Stromal cell of bone marrow (primary cell): ENCODE measurements at regions not wholly inside any gene's neighbourhood (a gene's known extent, or its start where the extent isn't known, plus 50 kb on each side); places are given as distances from the start of the nearest gene placed in this dataset.

Source experiments
- DNase-seq: peaks from one replicate; pipeline ENCODE4 v3.0.0-alpha.2; 2012; ENCODE audit warnings: low read depth

DNA sequence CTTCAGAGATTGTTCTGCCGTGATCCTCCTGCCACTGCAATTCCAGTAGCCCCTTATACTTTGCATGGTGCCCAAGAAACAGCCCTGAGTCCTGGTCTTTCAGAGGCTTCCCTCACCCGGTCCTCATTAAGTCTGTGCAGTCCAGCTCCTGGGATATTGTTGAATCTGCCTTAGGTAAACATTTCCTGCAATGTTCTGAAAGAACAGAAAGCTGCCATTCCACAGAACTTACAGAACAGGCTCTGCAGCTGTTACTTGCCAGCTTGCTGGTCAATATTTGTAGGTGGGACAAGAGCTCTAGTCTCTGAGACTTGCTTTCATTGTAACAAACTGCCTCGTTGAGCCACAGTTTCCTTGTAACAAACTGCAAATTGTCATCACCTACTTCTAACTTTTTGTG, 115.0 kb upstream of the KIF5B start:
- DNase-seq = no peak

DNA sequence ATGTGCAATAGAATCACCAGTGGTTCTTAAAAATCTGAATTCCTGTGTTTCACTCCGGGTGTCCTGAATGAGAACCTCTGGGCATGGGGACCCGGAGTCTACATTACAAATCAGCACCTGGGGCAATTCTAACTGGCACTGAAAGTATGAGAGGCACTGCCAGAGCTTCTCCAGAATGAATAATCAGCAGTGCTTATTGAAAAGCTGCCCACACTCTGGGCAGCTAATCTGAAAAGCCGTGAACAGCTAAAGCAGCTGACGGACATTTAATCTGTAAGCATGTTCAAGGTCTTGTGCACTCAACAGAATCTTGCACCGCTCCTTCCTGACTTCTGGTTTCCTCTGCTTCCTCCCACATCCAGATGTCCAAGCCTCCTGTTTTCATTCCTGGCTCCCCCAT, 113.3 kb upstream of the KIF5B start:
- DNase-seq = no peak

DNA sequence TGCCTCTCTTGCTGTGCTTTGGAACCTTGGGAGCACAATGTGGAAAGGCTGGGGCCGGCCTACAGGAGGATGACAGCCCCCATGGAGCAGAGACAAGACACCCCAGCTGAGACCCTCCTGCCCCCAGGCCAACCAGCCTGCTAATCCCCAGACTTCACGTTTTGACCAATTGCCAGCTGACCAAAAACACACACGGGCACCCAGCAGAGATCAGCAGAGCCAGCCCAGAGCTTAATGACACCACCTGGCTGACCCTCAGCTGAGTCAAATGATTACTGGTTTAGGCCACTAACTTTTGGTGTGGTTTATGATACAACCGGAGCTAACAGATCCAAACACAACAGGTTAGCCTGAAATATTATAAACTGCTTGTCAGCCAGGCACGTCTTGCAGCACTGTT, 111.2 kb upstream of the KIF5B start:
- no peak for DNase-seq

- DNase-seq = no peak
Observed at GRCh38 chr10:32166365-32166764, 110.1 kb upstream of the KIF5B start.

DNA sequence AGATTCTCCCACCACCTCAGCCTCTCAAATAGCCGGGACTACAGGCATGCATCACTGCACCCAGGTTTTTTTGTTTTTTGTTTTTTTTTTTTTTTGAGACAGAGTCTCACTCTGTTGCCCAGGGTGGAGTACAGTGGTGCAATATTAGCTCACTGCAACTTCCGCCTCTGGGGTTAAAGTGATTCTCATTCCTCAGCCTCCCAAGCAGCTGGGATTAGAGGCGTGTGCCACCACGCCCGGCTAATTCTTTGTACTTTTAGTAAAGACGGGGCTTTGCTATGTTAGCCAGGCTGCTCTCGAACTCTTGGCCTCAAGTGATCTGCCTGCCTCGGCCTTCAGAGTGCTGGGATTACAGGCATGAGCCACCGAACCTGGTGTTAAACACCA, 107.5 kb upstream of the KIF5B start:
- DNase-seq = no peak

- DNase-seq = no peak
Observed at GRCh38 chr10:32163071-32163761, 107.0 kb upstream of the KIF5B start.

- DNase-seq = no peak
Observed at GRCh38 chr10:32161586-32161985, 105.4 kb upstream of the KIF5B start.

DNA sequence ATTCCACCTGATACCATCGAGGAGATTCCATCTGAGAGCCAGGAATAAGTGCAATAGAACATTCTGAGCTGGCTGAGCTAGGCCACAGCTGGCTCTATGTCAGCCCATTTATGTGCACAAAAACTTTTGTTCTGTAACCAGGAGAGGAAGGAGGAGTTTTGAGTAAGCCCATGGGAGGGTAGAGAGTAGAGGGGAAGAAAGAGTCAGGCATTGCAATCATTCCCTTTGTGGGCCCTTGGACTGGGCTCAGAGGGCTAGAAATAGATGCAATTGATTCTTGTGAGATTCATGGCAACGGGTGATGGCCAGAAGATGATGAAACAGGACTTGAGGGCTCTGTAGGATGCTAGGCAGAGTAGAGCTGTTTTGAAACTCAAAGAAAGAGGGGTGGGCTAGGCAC, 104.6 kb upstream of the KIF5B start:
- DNase-seq = no peak

DNA sequence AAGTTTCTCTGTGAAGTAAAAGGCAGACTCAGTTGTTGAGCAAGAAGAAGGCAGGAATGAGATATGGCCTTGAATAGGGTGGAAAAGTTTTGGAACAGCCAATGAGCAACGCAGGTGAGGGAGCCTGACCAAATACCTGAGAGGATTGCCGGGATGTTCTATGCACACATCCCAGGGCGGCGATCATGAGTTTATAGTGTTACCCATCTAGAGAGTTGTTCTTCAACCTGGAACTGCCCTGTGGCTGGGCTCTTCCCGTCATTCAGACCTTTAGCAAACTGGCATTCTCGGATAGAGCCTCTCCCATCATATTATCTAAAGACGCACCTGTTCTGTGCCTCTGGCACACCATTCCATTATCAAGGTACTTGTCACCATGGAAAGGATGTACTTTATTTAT, 103.0 kb upstream of the KIF5B start:
- DNase-seq = no peak

DNA sequence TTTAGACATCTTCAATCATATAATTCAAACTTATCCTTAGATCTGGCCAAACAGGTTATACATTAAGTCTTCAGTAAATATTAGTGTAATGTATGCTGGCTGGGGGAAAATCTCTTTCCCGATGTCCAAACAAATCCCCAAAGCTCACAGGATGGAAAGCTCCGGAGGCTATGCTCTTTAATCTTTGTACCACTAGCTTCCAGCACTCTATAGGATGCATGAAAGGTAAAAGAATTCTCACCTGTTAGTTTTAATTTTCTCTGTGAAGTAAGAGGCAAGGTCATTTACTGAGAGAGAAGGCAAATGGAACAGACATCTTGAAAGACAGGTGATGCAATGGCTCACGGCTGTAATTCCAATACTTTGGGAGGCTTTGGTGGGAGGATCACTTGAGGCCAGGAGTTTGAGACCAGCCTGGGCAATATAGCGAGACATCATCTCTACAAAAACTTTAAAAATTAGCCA, 99.8 kb upstream of the KIF5B start:
- DNase-seq = no peak

- peak; percentile 78 for DNase-seq
Observed at GRCh38 chr10:32155075-32155516, 98.9 kb upstream of the KIF5B start.

DNA sequence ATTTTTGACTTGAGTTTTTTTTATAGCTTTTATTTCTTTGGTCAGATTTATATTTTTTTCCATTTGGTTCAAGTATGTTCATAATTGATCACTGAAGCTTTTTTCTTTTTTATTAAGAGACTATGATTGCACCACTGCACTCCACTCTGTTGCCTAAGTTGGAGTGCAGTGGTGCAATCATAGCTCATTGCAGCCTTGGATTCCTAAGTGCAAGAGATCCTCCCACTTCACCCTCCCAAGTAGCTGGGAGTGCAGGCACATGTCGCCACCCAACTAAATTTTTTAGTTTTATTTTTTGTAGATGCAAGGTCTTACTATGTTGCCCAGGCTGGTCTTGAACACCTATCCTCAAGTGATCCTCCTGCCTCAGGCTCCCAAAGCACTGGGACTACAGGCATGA, 97.7 kb upstream of the KIF5B start:
- DNase-seq = no peak

- DNase-seq = no peak
Observed at GRCh38 chr10:32153252-32153651, 97.0 kb upstream of the KIF5B start.

GRCh38 chr10:32151871-32152270, 95.6 kb upstream of the KIF5B start:
- no peak for DNase-seq

- DNase-seq = no peak
Observed at GRCh38 chr10:32150532-32151101, 94.4 kb upstream of the KIF5B start.

- peak; percentile 93 for DNase-seq
Observed at GRCh38 chr10:32149252-32149955, 93.2 kb upstream of the KIF5B start.

DNA sequence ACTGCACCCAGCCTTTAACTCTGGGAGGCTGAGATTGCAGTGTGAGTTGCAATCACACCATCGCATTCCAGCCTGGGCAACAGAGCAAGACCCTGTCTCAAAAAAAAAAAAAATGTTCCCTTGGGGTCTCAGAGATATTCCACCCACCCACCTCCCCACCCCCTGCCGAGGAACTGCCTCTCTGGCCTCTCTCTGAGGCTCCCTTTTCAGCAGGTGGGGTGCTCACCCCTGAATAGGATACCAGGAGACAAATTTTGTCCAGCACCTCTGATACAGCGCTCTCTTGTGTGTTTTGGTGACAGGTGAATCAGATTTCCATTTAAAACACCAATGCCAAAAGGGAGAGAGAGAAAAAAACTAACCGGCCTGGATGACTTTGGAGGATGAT, 92.6 kb upstream of the KIF5B start:
- no peak for DNase-seq

DNA sequence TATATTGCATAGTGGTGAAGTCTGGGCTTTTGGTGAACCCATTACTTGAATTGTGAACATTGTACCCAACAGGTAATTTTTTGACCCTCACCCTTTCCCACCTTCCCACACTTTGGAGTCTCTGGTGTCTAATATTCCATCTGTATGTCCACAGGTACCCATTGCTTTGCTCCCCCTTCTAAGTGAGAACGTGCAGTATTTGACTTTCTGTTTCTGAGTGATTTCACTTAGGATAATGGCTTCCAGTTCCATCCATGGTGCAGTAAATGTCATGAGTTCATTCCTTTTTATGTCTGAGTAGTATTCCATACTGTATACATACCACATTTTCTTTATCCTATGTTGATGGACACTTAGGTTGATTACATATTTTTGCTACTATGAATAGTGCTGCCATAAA, 91.5 kb upstream of the KIF5B start:
- no peak for DNase-seq

DNA sequence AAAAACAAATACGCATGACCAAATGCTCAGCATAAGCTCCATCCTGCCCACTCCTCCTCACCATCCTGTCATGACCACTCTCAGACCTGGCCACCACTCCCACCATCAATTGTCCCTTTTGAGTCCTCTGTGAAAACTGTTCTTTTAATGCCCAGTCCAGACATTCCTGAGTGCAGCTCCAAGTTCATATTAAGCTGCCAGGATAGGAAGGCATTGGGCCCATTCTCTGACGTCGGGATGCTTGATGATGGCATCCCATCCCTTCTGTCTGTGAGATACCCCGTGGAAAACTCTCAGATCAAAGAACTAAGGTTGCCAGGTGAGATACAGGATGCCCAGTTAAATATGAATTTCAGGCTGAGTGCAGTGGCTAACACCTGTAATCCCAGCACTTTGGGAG, 89.9 kb upstream of the KIF5B start:
- no peak for DNase-seq

GRCh38 chr10:32144817-32145688, 88.8 kb upstream of the KIF5B start:
- no peak for DNase-seq

DNA sequence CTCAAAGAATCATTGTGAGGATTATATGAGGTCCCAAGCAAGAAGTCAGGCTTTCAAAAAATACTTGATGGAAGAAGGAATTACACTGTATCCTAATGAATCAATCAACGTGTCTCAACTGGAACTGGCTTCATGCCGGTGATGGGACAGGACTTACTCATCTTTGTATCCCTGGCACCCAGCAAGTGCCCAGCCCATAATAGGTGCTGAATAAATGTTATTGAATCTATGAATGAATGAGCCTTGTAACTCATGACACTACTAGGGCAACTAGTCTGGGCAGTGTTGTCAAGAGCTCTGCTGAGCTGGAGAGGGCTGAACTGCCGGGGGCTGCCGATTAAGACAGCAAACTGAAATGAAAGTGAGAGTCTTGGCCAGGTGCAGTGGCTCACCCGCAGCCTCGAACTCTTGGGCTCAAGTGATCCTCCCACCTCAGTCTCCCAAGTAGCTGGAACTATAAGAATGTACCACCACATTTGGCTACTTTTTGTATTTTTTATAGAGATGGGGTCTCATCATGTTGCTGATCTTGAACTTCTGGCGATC, 87.2 kb upstream of the KIF5B start:
- no peak for DNase-seq

DNA sequence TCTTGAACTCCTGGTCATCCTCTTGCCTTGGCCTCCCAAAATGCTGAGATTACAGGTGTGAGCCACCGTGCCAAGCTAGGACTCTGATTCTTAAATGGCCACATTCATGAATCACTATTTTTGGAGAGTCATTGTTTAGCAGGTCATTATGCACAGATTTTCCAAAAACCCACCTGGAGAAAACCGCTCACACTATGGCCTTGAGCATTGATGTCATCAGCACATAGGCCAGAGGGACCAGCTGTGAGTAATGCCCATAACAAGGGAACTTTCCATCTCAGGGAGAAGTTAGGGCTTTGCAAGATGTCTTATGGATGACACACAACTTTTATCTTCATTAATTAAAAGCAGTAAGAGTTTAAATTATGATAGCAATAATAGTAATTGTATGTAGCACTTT, 86.4 kb upstream of the KIF5B start:
- peak; percentile 69 for DNase-seq
